ENCODE measurements at regions not wholly inside any gene's neighbourhood (a gene's known extent, or its start where the extent isn't known, plus 50 kb on each side); places are given as distances from the start of the nearest gene placed in this dataset.

GRCh38 chr5:36443941-36444340 lies 142.2 kb upstream of the RANBP3L start:
- TF ChIP-seq EZH2phosphoT487 (IDR thresholded peaks at IDR 0.05; ENCODE audit: borderline replicate concordance, low read depth, low read length) (no peak), CTCF (conservative IDR thresholded peaks at IDR 0.05; ENCODE audit: low read length) (no peak)
- no peaks in the 10 kb centered on the region for H3K4me1 ChIP-seq (ENCODE audit: insufficient read depth, low read length, poor library complexity, severe bottlenecking)
- no peaks in the 10 kb centered on the region for H3K9me2 ChIP-seq (ENCODE audit: insufficient read depth, low read length)
- no peaks in the 10 kb centered on the region for H3K79me2 ChIP-seq (ENCODE audit: insufficient read depth, low read depth, low read length)
- ChIA-PET POLR2A (interaction anchor here (0.5 to 1.9 kb wide), 2 partner anchors 13 to 360 kb away, joined by 3 to 7 read pairs; no protein-coding TSS in a partner anchor), CTCF (ENCODE audit: unreplicated experiment) (no interaction called here)
- no peak overlapping the region for H3K4me2 ChIP-seq (ENCODE audit: low read length)
- H3K4me3 ChIP-seq (ENCODE audit: low read depth, low read length, poor library complexity, severe bottlenecking): no peak overlapping the region
- no peak for DNase-seq (ENCODE audit: low spot score)
- no peaks in the 10 kb centered on the region for H3K9me3 ChIP-seq (ENCODE audit: low read length)
- intact Hi-C loops (cut with micrococcal nuclease; ENCODE audit: unreplicated experiment): no loop called here
- no peak overlapping the region for H3K27ac ChIP-seq (ENCODE audit: low read depth, low read length, poor library complexity, severe bottlenecking)
- no peak overlapping the region for H2AFZ ChIP-seq (ENCODE audit: low read length)
- BruUV-seq (replicated peaks): no TSS peak
- no peaks in the 10 kb centered on the region for H4K20me1 ChIP-seq (ENCODE audit: insufficient read depth, low read length)
- H3K36me3 ChIP-seq (ENCODE audit: insufficient read depth, low read length): no peaks in the 10 kb centered on the region

GRCh38 chr5:36444582-36445418 lies 143.1 kb upstream of the RANBP3L start:
- POLR2A ChIA-PET: no interaction called here
- no peak overlapping the region for H2AFZ ChIP-seq (ENCODE audit: low read length)
- TF ChIP-seq EZH2phosphoT487 (IDR thresholded peaks at IDR 0.05; ENCODE audit: borderline replicate concordance, low read depth, low read length) (no peak), CTCF (conservative IDR thresholded peaks at IDR 0.05; ENCODE audit: low read length) (no peak)

GRCh38 chr5:36447776-36448175 lies 146.1 kb upstream of the RANBP3L start:
- intact Hi-C loops (cut with micrococcal nuclease; ENCODE audit: unreplicated experiment): no loop called here
- no peak for DNase-seq (ENCODE audit: low spot score)
- BruUV-seq (replicated peaks): no TSS peak
- Histone ChIP-seq H3K9me3 (ENCODE audit: low read length) (no peaks in the 10 kb centered on the region), H3K4me1 (ENCODE audit: insufficient read depth, low read length, poor library complexity, severe bottlenecking) (no peaks in the 10 kb centered on the region), H3K4me2 (ENCODE audit: low read length) (no peak overlapping the region), H3K36me3 (ENCODE audit: insufficient read depth, low read length) (no peaks in the 10 kb centered on the region), H3K9me2 (ENCODE audit: insufficient read depth, low read length) (no peaks in the 10 kb centered on the region), H4K20me1 (ENCODE audit: insufficient read depth, low read length) (no peaks in the 10 kb centered on the region), H2AFZ (ENCODE audit: low read length) (no peak overlapping the region), H3K27ac (ENCODE audit: low read depth, low read length, poor library complexity, severe bottlenecking) (no peak overlapping the region), H3K4me3 (ENCODE audit: low read depth, low read length, poor library complexity, severe bottlenecking) (no peak overlapping the region), H3K79me2 (ENCODE audit: insufficient read depth, low read depth, low read length) (no peaks in the 10 kb centered on the region)
- no peak for TF ChIP-seq CTCF (conservative IDR thresholded peaks at IDR 0.05; ENCODE audit: low read length)
- no peak for TF ChIP-seq EZH2phosphoT487 (IDR thresholded peaks at IDR 0.05; ENCODE audit: borderline replicate concordance, low read depth, low read length)
- CTCF ChIA-PET (ENCODE audit: unreplicated experiment): no interaction called here
- POLR2A ChIA-PET: interaction anchor here (0.6 to 1.8 kb wide), 2 partner anchors 12 to 1691 kb away, joined by 5 read pairs; no protein-coding TSS in a partner anchor

More at GRCh38 chr5:36444582-36445418, 143.1 kb upstream of the RANBP3L start:
- no peaks in the 10 kb centered on the region for H3K4me1 ChIP-seq (ENCODE audit: insufficient read depth, low read length, poor library complexity, severe bottlenecking)
- no peaks in the 10 kb centered on the region for H3K36me3 ChIP-seq (ENCODE audit: insufficient read depth, low read length)
- DNase-seq (ENCODE audit: low spot score): no peak
- no peak overlapping the region for H3K4me3 ChIP-seq (ENCODE audit: low read depth, low read length, poor library complexity, severe bottlenecking)
- H3K9me3 ChIP-seq (ENCODE audit: low read length): no peaks in the 10 kb centered on the region
- intact Hi-C loops (cut with micrococcal nuclease; ENCODE audit: unreplicated experiment): no loop called here
- no peak overlapping the region for H3K27ac ChIP-seq (ENCODE audit: low read depth, low read length, poor library complexity, severe bottlenecking)
- H3K4me2 ChIP-seq (ENCODE audit: low read length): no peak overlapping the region
- no peaks in the 10 kb centered on the region for H3K9me2 ChIP-seq (ENCODE audit: insufficient read depth, low read length)
- no peaks in the 10 kb centered on the region for H3K79me2 ChIP-seq (ENCODE audit: insufficient read depth, low read depth, low read length)
- CTCF ChIA-PET (ENCODE audit: unreplicated experiment): no interaction called here
- no TSS peak for BruUV-seq (replicated peaks)
- no peaks in the 10 kb centered on the region for H4K20me1 ChIP-seq (ENCODE audit: insufficient read depth, low read length)
